GM19397 (cell line): ENCODE measurements at regions not wholly inside any gene's neighbourhood (a gene's known extent, or its start where the extent isn't known, plus 50 kb on each side); places are given as distances from the start of the nearest gene placed in this dataset.

ENCODE experiments used
- ATAC-seq: cut with Tn5 transposase; IDR thresholded peaks from one replicate; pipeline ENCODE4 v1.9.1; 2021; ENCODE audit warnings: mild to moderate bottlenecking, moderate library complexity; ENCODE audit not compliant: unreplicated experiment

DNA sequence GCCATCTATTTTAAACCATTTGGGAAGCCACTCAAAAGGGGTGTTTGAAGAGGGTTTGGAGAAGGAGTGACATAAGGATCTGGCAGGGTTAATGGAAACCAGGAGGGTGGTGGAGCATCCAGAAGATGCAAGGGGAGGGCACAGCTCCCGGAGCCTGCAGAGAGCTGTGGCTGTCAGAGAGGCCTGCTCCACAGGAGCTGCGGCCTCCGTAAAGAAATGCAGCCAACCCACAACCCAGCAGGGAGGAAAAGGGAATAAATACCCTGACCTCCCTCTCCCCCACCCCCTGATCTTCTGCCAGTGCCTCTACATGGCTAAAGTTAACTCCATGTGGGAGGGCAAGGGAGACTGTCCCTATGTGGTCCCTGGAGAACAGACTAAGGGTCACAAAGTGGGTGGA, 567.1 kb upstream of the POU3F3 start:
- no peak for ATAC-seq

DNA sequence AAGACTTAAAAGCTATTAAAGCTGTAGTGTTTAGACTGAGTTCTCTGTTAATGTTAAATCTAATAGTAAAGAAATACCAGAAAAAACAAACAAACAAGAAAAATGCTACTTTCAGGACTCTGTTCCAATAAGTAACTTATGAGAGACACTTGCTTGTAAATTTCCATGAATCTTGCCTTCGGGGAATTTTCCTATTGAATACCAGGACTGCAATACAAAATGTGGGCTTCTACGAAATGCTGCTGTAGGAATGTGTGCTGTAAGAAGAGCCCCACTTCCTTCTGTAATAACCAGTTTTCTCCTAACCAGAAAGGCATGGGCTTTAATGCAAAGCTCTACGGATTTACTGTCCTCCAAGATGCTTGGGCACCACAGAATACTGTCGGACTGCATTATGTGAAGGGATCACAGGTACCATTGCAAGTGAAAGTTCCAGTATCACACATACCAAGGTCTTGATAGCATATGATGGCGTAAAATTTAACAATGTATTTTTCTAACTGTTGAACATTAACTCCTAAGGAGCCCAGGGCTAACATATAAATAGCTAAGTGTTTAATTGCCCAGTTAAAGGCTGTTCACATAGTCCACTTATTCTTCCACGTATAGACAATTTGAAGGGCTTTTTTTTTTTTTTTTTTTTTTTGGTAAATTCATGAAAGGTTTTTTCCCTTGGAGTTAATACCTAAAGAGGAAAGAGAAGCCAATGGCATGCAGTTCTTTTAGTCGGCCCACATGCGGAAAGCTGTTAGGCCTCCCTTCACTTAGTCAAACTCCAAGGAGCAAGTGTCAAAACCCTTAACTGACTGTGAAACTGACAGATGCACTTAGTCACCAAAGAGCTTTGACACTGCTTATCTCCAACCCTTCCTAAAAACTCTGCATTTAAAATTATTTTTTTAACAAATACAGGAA, 564.0 kb upstream of the POU3F3 start:
- no peak for ATAC-seq

DNA sequence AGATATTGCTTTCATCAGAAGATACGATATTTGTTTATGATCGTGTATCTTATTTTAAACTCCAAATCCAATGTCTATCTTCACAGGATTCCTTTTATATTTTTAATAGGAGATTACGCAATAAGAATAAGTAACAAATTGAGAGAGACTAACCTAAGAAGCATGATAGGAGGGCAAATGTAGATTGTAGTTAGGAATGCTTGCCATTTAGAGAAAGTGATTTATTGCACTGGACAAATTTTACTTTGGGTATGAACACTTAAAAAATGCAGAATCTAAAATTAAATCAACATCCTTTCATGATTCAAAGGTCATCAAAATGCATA, 563.4 kb upstream of the POU3F3 start:
- no peak for ATAC-seq

DNA sequence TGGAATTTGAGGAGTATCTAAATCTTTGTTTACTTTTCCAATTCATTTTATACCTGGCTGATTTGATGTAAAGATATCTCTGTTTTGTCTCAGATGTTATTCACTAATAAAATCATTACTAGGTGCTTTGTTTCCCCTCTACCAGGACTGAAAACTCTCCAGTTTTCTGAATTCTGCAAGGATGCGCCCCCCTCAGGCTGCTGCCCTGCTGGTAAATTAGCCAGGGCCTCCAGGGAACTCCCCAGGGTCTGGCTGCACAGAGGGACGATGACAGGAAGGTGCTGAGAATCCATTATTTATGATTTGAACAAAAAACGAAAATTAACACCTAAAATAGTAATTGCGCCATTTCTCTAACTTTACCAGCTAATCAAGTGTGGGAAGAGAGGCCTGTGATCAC, 541.2 kb upstream of the POU3F3 start:
- no peak for ATAC-seq

DNA sequence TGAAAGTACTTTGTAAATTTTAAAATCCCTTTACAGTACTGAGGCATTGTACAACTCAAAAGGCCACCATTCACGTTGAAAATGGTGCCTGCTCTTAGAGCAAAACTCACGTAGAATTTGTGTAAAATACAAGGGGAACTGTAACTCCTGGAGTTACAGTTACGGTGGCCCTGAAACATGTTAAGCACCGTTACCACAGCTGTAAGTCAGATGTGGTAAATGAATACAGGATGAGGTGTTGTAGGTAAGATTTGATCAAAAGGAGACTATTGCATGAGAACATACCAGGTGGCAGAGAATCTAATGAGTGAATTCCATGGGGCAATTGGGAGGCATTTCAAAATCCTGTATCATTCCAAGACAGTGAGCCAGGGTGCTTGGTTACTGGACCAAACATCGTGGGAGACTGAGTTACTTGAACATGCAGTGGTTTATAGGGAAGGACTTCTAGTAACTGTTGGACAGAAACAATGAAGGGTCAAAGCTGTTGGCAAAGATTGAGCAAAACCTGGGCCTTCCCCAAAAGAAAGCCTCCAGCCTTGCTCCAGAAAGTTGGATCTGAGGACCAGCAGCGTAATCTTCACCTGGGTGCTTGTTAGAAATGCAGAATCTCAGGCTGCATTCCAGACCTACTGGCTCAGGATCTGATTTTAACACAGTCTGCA, 535.8 kb upstream of the POU3F3 start:
- no peak for ATAC-seq

DNA sequence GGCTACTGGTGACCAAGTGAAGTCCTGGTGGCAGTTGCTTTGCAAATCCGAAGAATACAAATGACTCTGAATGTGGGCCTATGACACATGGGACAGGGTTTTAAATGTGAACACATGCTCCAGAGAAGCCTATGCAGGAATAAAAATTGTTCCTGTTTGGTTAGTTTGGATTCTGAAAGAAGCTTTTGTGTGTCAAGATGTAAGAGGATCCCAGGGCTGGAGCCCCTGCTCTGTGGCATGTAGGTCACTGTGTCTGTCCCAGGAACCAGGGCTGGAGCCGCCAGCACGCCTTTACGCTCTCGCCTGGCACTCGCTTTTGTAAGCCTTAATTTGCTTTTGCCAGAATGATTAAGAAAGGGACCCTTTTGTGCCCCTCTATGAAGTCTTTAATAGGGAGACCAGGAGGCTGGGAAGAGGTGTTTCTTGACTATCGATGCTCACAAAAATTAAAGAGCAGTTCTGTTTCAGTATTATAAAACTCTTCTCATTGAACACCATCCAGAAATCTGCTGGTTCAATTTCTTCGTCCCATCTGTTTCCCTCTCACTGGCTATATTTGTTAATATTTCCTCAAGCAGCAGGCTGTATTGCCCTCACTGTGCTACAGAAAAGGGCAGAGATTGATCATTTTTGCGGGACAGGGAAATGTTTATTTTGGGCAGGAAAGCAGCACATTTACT, 532.7 kb upstream of the POU3F3 start:
- no peak for ATAC-seq

DNA sequence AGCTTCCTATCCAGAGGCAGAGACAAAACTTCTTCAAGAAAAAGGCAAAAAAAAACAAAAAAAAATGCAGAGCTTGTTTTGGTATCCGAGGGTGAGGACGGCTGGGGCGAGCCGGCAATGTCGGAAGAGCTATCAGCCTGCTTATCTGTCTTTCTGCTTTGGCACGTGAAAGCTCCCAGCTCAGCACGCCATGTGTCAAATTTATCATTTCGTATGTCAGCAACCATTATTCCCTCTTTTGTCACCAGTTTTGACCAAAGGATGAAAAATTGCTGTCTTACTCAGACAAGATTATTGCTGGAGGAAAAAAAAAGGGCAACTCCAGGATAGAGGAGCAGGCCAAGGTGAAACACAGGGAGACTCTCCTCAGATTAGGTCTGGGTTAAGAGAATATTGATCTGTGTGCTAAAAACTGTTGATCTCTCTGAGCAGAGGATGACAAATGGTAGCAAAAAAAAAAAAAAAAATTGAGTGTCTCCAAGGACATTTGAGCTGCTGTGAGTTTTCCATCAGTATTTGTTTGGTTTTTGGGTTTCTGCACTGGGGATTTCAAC, 532.0 kb upstream of the POU3F3 start:
- no peak for ATAC-seq

DNA sequence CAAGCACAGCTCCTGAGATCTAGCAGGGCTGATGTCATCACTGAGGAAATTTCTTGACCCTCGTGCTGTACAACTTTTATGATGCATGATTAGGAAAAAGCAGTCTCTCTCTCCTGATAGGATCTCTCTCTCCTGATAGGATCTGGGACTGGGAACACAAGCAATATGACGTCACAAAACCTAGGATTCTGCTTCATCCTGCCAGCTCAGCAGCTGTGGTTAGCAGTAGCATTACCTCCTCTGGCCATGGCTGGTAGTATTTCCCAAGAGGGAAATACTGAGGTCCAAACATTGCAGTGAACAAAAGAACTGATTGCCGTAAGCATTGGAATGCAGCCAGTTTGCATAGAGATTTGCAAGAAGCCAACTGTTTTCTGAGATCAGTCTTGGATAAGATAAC, 521.2 kb upstream of the POU3F3 start:
- no peak for ATAC-seq

DNA sequence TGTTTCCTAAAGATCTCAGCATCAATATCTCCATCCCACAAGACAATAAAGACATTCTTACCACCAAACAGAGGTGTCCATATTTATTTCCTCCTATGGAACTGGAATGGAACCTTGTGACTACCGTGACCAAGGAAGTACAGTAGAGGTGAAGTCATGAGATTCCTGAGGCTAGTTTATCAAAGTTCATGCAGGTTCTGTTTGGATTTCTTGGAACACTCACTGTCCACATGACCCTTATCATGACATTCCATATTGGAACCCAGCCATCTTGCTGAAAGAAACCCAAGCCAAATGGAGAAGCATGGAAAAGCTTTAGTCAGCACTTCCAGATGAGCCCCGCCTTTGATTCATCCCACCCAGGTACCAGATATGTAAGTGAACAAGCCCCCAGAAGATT, 516.0 kb upstream of the POU3F3 start:
- ATAC-seq: no peak

DNA sequence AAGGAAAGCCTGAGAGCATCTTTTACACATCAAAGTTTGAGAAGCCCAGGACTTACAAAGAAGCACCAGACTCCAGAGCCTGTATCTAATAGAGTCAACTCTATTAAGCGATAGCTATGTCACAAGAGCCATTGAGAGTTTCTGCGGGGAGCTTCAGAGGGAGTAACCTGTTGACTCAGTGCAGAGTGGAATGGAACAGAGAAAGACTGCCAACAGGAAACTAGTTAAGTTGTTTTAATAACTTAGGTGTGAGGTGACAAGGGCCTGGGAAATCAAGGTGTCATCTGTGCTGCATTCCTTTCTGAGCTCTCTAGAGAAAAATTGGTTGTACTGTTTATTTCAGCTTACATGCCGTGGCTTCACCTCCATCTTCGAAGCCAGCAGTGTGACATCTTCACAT, 513.8 kb upstream of the POU3F3 start:
- no peak for ATAC-seq

DNA sequence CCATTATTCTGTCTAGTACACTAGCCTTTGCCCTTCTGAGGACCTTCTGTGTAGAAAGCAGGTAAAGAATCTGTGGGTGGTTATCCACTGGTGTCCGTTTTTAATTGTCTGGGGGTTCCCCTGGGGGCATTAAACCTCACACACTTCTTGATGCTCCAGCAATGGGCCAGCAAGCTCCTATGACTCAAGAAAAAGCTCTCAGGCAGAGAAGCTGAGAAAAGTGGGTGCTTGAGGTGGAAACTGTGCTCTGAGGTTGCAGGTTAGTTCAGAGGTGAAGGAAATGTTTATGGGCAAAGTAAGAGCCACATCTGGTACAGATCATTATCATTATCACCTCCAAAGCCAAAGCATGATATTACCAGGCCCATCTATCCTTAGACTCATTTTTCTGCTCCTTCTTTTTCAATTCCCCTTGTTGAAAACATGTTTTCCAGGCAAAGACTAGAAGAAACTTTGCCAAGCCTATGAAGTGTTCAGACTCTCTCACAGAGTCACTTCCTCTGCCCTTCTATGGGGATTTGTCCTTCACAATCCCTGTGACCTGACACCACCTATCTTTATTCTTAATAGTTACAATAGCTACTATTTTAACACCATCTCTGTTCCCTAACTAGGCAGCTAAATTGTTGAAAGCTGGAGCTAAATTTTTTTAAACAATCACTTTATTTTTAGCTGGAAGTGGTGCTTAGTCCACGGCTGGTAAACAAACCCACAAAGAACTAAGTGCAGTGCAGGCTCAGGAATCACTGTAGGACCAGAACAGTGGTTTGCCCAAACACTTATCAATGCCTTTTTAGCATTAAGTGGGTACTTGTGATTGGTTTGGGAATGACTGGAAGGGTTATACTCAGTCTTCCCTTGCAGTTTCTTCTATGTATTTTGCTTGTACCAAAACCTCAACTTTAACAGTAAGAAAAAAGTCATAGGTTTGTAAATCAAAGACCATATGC, 512.8 kb upstream of the POU3F3 start:
- no peak for ATAC-seq

DNA sequence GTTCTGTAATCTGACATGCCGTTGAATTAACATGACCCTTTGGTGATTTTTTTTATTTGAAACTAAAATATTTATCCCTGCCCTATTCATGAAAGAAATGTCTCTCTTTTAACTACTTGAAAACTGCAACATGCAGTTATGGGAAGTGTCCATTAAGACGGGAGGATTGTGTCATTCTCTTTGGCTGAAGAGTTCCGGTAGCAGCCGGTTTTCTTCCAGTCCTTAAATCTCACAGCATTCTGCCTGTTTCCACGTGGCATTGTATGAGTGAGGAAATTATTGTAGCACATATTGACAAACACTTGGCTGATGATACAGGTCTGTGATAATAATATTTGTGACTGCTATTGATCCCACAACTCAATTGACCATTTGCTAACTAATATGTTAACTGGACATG, 509.6 kb upstream of the POU3F3 start:
- no peak for ATAC-seq

DNA sequence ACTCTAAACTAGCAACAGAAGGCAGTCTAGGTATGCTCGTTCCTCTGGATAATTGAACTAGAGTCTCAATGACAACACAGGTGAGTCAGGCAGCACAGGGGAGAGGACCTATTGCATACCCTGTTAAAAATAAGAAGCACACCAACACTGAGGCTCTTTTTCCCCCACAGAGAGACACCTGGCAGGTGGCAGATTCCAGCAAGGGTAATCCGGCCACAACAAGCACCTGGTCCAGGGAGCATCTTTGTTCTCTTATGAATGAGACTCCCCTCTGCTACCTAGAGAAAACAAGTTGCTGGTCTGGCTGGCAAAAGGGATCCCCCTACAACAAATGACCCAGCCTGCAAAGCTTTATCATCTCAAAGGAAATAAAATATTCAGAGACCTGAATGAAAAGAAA, 508.9 kb upstream of the POU3F3 start:
- ATAC-seq: no peak

DNA sequence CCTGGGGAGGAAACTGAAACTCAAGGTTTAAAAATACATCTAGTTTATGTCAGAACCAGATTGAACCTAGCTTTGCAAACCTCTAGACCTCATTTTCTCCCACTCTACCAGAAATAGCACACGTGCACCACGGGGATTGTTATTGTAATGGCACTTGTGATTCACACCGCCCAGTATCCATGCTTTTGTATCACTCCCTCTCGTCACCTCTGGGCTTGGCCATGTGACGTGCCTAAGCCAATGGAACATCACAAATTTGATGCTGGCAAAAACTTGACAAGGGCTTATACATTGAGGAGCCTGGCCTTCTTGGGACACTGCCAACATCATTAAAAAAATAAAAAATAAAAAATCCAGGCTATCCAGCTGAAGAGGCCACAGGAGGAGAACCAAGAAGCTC, 495.8 kb upstream of the POU3F3 start:
- ATAC-seq: no peak

DNA sequence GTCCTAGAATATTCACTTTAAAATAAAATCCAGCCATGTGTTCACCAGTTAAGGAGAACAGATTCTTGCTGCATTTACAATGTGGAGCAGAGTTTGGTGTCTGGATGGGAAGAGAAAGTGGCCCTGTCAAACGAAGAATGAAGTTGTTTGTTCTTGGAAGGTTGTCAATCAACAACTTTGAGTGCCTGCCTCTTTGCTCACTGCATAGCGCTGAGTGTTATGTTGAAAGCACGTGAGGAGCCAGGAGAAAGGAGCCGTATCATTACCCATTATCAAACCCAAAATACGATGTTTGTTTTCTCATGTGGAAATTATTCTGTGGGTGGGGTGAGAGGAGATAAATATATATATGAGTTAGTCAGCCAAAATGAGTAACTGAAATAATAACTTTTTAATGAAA, 492.5 kb upstream of the POU3F3 start:
- no peak for ATAC-seq

DNA sequence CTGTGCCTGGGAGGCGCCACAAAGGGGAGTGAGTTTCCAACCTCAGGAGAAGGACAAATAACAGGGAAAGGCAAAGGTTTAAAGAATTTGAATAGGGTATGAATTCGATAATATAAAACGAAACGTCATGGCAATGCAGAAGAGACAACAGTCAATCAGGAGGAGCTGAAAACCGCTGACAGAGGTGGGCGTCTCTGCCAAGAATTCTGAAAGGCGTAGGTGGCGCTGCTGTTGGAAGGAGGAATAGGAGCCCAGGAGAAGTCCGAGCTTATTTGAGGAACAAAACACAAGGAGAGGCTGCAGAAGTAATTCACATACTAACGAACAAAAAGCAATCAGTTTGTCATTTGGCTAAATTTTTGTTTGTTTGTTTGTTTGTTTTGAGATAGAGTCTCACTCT, 485.8 kb upstream of the POU3F3 start:
- no peak for ATAC-seq

DNA sequence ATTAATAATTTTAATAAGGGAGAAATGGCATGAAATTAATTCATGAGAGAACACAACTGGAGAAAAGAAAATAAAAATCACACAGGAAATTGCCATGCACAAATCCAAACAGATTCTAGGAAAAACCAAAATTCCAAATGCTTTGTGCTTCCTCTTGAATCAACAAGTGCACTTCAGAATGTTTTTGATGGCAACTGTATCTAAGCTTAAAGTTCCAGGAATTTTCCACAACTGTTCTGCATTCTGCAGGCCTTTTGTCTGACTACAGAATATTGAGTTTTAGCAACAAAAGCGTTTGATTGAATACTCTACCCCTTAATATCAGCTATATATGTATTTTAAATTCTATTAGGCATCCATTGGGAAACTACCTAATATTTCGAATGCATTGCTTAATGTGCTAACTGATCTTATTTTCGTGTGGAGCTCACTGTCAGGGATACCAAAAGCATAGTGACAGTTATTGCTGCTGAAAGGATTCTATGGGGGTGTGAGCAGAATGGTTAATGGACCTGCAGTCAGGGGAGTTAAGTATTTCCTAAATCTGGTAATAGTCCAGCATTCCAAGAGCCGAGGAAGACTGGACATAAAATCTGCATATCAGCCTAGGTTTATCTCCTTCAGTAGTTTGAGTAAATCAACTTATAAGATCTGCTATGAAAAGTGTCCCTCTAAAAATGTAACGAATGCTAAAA, 482.7 kb upstream of the POU3F3 start:
- ATAC-seq: no peak

DNA sequence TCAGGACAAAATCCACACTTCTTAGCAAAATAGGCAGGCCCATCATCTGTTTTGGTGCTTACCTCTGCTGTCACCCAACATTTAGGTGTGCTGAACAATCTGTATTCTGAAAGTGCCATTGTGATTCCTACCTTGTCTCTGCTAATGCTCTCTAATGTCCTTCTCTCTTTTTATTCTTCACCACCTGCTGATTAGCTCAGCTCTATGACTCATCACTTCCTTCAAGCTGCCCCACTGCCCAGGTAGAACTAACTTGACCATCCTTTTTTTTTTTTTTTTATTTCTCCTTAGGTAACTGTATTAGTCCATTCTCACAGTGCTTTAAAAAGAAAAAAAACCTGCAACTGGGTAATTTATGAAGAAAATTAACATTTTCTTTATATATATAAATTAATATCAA, 478.7 kb upstream of the POU3F3 start:
- ATAC-seq: no peak

DNA sequence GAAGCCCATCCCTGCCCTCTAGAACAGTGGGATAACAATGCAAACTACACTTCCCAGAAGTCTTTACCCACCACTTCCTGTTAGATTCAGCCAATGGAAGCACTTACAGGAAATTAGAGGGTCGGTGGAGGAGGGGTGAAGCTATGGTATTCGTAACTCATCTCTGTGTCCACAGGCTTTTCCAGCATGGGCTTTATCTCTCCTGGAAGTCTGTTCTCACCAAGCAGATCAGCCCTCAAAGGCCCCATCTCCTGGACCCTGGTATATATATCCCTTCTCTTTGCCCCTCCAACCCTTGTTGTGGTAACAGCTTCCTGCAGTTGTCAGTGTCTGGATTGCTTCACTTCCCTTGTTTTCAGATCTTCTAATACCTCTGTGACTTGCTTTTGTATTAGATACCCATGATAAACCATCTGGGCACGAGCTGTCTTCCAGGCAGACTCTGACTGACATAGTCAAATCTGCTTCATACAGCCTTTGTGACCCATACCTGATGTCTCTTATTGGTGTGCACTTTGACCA, 475.0 kb upstream of the POU3F3 start:
- ATAC-seq: no peak

DNA sequence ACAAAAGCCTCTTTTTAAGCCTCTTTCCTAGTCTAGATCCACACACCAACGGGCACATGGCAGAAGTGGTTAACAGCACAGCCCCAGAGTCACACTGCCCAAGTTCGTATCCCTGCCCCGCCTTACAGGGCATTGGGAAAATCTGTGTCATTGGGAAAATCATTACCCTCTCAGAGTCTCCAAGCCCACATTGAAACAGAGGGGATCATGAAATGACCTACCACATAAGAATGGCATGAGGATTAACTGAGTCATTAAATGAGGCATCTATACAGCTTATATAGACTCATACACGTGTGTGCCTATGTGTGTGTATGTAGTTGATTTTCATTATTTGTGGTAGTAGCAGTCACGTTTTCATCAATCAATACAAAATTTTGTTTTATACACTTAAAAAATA, 469.0 kb upstream of the POU3F3 start:
- ATAC-seq: no peak
